MCF 10A (cell line): ENCODE measurements at regions not wholly inside any gene's neighbourhood (a gene's known extent, or its start where the extent isn't known, plus 50 kb on each side); places are given as distances from the start of the nearest gene placed in this dataset.

Experiments used
- BruUV-seq: library from RNA; stranded (reverse); fragments of 400-500 nt; replicated peaks from 2 replicates; lab custom pipeline; 2021; lab: Mats Ljungman, UMichigan
- CTCF ChIA-PET: fragments of 300-600 bp; sonication (Branson Sonifier 250); formaldehyde crosslinking; extraction: SDS; loops from one replicate; lab custom pipeline; 2021; ENCODE audit warnings: antibody characterized with exemption, inconsistent platforms; lab: Yijun Ruan, JAX
- POLR2A ChIA-PET: fragments of 300-600, 350-650 bp; sonication (Branson Sonifier 250); formaldehyde crosslinking; extraction: SDS; loops from one replicate; lab custom pipeline; 2020; ENCODE audit warnings: antibody characterized with exemption, inconsistent platforms; lab: Yijun Ruan, JAX
- DNase-seq: peaks from one replicate; pipeline ENCODE4 v3.0.0-alpha.2; 2018; ENCODE audit not compliant: unreplicated experiment
- H3K27ac Mint-ChIP-seq: one replicate; pipeline ENCODE4 v1.8.0; 2022; ENCODE audit warnings: mild to moderate bottlenecking, low read depth, mixed read lengths; ENCODE audit not compliant: unreplicated experiment
- H3K27me3 Mint-ChIP-seq: one replicate; pipeline ENCODE4 v1.8.0; 2022; ENCODE audit warnings: mixed read lengths; ENCODE audit not compliant: insufficient read depth, unreplicated experiment
- H3K36me3 Mint-ChIP-seq: one replicate; pipeline ENCODE4 v1.8.0; 2022; ENCODE audit warnings: mild to moderate bottlenecking, moderate library complexity, mixed read lengths; ENCODE audit not compliant: insufficient read depth, unreplicated experiment
- H3K4me1 Mint-ChIP-seq: one replicate; pipeline ENCODE4 v1.8.0; 2022; ENCODE audit warnings: mixed read lengths; ENCODE audit not compliant: insufficient read depth, unreplicated experiment
- H3K4me3 Mint-ChIP-seq: one replicate; pipeline ENCODE4 v1.8.0; 2022; ENCODE audit warnings: mild to moderate bottlenecking, moderate library complexity, mixed read lengths; ENCODE audit not compliant: unreplicated experiment
- H3K9me3 Mint-ChIP-seq: one replicate; pipeline ENCODE4 v1.8.0; 2022; ENCODE audit warnings: mixed read lengths; ENCODE audit not compliant: unreplicated experiment
- intact Hi-C: fragments of 100-400 bp; cut with micrococcal nuclease; formaldehyde crosslinking; loops from 2 replicates; pipeline ENCODE4 v1.14.1; 2022
- TF ChIP-seq, protein P1 (sequence below): fragments of 200-600 bp; IDR thresholded peaks from one replicate; pipeline ENCODE4 v1.8.0; 2022; ENCODE audit warnings: antibody characterized with exemption, mild to moderate bottlenecking; ENCODE audit not compliant: unreplicated experiment

DNA sequence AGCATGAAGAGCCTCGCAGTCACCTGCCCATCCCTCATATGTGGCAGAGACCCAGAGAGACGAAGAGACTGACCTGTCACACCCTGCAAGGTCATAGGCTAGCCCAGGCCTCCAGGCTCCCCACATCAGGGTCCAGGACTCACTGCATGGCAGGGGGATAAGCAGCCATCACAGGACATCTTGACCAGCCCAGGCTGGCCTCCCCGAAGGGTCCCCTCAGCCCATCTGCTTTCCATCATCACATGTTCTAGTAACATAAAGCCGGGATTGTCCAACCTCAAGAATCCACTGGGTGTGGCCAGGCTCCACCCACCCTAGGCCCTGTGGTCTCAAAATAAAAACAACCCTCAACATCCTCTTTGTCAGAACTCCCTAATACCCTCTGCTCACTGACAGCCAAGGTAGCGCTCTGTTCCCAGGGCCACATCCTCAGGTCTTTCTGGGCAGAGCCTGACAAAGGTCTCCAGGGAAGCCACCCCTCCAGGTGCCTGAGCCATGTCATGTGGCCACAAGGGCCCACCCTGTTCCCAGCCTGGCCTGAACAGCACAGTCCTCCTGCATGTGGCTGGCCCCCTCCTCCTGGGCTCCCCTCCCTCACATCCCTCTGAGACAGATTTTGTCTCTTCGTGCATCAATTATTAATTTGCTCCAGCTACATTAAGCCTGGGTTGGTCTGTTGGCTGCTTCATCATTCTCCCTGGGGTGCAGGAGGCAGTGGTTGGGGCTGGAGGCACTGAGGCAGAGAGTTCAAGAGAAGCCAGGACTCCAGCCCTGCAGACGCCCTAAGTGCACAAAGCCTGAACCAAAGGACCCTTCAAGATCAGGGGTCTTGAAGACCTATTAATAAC lies 131.8 kb upstream of the UNC5B start:
- Mint-ChIP-seq H3K27ac (no peak overlapping the region), H3K9me3 (no peaks in the 10 kb centered on the region), H3K36me3 (peaks cover 4% of the 10 kb centered on the region), H3K27me3 (peaks cover 35% of the 10 kb centered on the region), H3K4me1 (peaks cover 5% of the 10 kb centered on the region), H3K4me3 (no peak overlapping the region)
- ChIA-PET POLR2A (interaction anchor here (1.2 kb wide), 1 partner anchor 18 kb away, joined by 4 read pairs; no protein-coding TSS in a partner anchor), CTCF (no interaction called here)
- TF ChIP-seq, protein P1, sequence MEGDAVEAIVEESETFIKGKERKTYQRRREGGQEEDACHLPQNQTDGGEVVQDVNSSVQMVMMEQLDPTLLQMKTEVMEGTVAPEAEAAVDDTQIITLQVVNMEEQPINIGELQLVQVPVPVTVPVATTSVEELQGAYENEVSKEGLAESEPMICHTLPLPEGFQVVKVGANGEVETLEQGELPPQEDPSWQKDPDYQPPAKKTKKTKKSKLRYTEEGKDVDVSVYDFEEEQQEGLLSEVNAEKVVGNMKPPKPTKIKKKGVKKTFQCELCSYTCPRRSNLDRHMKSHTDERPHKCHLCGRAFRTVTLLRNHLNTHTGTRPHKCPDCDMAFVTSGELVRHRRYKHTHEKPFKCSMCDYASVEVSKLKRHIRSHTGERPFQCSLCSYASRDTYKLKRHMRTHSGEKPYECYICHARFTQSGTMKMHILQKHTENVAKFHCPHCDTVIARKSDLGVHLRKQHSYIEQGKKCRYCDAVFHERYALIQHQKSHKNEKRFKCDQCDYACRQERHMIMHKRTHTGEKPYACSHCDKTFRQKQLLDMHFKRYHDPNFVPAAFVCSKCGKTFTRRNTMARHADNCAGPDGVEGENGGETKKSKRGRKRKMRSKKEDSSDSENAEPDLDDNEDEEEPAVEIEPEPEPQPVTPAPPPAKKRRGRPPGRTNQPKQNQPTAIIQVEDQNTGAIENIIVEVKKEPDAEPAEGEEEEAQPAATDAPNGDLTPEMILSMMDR, result no peak
- intact Hi-C loops, result no loop called here
- BruUV-seq, result no TSS peak
- no peak for DNase-seq

DNA sequence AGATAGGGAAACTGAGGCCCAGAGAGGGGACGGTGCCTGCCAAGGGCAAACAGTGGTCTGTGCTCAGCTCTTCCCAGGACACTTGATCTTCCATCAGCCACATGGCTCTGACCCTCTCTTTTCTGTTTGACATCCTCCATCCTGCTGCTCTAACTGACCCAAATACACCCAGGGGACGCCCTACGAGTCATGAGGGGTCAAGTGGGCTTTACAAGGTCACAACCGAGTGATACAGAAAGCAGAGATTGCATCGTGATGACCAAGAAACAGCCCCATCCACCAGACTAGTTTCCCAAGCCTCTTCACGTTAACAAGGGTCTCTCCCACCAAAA lies 131.2 kb upstream of the UNC5B start:
- H3K27ac Mint-ChIP-seq, result no peak overlapping the region
- BruUV-seq, result no TSS peak
- TF ChIP-seq, protein P1, result no peak
- peaks cover 1% of the 10 kb centered on the region for H3K36me3 Mint-ChIP-seq
- ChIA-PET CTCF (no interaction called here), POLR2A (interaction anchor here (1.2 kb wide), 1 partner anchor 19 kb away, joined by 4 read pairs; no protein-coding TSS in a partner anchor)
- no peak for DNase-seq
- H3K9me3 Mint-ChIP-seq, result no peaks in the 10 kb centered on the region
- H3K27me3 Mint-ChIP-seq, result peaks cover 33% of the 10 kb centered on the region
- intact Hi-C loops, result no loop called here
- H3K4me3 Mint-ChIP-seq, result no peak overlapping the region
- peaks cover 5% of the 10 kb centered on the region for H3K4me1 Mint-ChIP-seq

DNA sequence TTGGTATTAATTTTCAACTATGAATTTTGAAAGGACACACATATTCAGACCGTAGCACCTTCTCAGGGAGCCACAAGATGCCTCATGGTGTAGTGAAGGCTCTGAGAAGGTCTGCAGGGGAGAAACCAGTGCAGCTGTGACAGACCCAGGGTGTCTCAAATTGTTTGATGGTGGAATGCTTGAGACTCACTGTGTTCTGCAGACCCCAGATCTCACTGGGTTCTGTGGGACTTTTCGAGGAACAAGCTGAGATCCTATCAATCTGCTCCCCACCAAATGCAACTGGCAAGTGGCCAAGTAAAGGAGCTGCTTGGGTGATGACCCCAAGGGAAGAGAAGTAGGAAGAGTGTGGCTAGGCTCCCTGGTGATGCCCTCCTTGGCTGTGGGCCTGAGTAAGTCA lies 130.5 kb upstream of the UNC5B start:
- ChIA-PET POLR2A (interaction anchor here (0.7 kb wide), 1 partner anchor 21 kb away, joined by 3 read pairs; no protein-coding TSS in a partner anchor), CTCF (interaction anchor here (0.6 kb wide), 1 partner anchor 911 kb away, joined by 3 read pairs; no protein-coding TSS in a partner anchor)
- intact Hi-C loops, result no loop called here
- H3K27ac Mint-ChIP-seq, result no peak overlapping the region
- no peak overlapping the region for H3K4me3 Mint-ChIP-seq
- H3K4me1 Mint-ChIP-seq, result peaks cover 5% of the 10 kb centered on the region
- no TSS peak for BruUV-seq
- peaks cover 26% of the 10 kb centered on the region for H3K27me3 Mint-ChIP-seq
- no peak for DNase-seq
- H3K36me3 Mint-ChIP-seq, result no peaks in the 10 kb centered on the region
- no peaks in the 10 kb centered on the region for H3K9me3 Mint-ChIP-seq
- TF ChIP-seq, protein P1, result no peak

DNA sequence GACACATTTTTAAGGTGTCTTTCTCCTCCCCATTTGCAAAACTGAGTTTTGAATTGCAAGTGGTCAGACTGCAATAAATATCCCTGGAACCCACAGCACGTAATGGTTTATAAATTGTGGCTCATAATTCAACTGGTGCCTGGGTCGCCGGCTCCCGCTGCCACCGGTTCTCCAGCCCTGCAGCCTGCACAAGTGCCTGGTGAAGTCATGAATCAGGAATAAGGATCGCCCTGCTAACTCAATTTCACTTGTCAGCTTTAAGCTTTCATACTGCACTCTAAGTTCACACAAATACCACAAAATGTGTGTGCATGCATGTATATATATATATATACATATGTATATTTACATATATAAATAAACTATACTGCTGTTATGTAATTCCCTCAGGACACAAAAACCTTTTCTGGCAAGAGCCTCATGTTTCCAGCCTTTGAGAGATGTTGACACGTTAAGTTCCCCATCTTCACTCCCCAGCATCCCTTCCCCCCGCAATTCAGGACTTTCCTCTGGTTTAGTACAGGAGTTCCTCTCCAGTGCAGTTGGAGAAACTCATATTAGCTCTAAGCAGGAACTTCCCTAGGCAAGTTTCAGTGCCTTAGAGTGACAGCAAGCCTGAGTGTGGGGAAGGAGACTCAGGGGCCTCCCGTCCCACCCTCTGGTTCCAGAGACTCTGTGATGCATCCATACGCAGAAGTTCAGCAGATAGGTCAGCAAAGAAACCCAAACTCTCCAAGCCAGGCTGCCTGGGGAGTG lies 129.2 kb upstream of the UNC5B start:
- H3K4me3 Mint-ChIP-seq, result no peak overlapping the region
- ChIA-PET CTCF (interaction anchor here (0.6 kb wide), 1 partner anchor 193 kb away, joined by 3 read pairs; no protein-coding TSS in a partner anchor), POLR2A (no interaction called here)
- no peak for DNase-seq
- BruUV-seq, result no TSS peak
- H3K9me3 Mint-ChIP-seq, result no peaks in the 10 kb centered on the region
- no peak overlapping the region for H3K27ac Mint-ChIP-seq
- no peaks in the 10 kb centered on the region for H3K36me3 Mint-ChIP-seq
- H3K4me1 Mint-ChIP-seq, result no peaks in the 10 kb centered on the region
- intact Hi-C loops, result no loop called here
- peaks cover 22% of the 10 kb centered on the region for H3K27me3 Mint-ChIP-seq
- TF ChIP-seq, protein P1, result no peak
